Loucy (cell line): ENCODE measurements at regions not wholly inside any gene's neighbourhood (a gene's known extent, or its start where the extent isn't known, plus 50 kb on each side); places are given as distances from the start of the nearest gene placed in this dataset.

Experiments used
- H2AFZ ChIP-seq: fragments of 200-600 bp; sonication (generic); 2 replicates; pipeline ENCODE4 v1.6.0; 2016; ENCODE audit warnings: antibody characterized with exemption, mild to moderate bottlenecking, low read length, moderate library complexity
- H3F3A ChIP-seq: fragments of 200-600 bp; 2 replicates; pipeline ENCODE4 v1.6.0; 2016; ENCODE audit warnings: antibody characterized with exemption, low read depth, mild to moderate bottlenecking
- H3K27me3 ChIP-seq: fragments of 200-600 bp; sonication (generic); 2 replicates; pipeline ENCODE4 v1.6.1; 2014; ENCODE audit warnings: low read length, mild to moderate bottlenecking; ENCODE audit not compliant: insufficient read depth, poor library complexity, severe bottlenecking
- H3K36me3 ChIP-seq: fragments of 200-600 bp; sonication (generic); 2 replicates; pipeline ENCODE4 v1.6.1; 2016; ENCODE audit warnings: low read length; ENCODE audit not compliant: insufficient read depth
- H3K4me1 ChIP-seq: fragments of 200-600 bp; sonication (generic); 2 replicates; pipeline ENCODE4 v1.5.1; 2014; ENCODE audit warnings: low read length, mild to moderate bottlenecking; ENCODE audit not compliant: insufficient read depth, poor library complexity, severe bottlenecking
- H3K4me2 ChIP-seq: fragments of 200-600 bp; sonication (generic); 2 replicates; pipeline ENCODE4 v1.6.0; 2014; ENCODE audit warnings: antibody characterized with exemption, low read length, low read depth, mild to moderate bottlenecking; ENCODE audit not compliant: poor library complexity, severe bottlenecking
- H3K4me3 ChIP-seq: fragments of 200-600 bp; sonication (generic); 2 replicates; pipeline ENCODE4 v1.5.1; 2014; ENCODE audit warnings: low read length, mild to moderate bottlenecking, mixed read lengths; ENCODE audit not compliant: poor library complexity, severe bottlenecking
- H3K79me2 ChIP-seq: fragments of 200-600 bp; sonication (generic); 2 replicates; pipeline ENCODE4 v1.6.1; 2014; ENCODE audit warnings: low read length; ENCODE audit not compliant: insufficient read depth
- H3K9ac ChIP-seq: fragments of 200-600 bp; sonication (generic); 2 replicates; pipeline ENCODE4 v1.6.0; 2014; ENCODE audit warnings: mild to moderate bottlenecking, low read depth, low read length, moderate library complexity; ENCODE audit not compliant: poor library complexity, severe bottlenecking
- H3K9me2 ChIP-seq: fragments of 200-600 bp; sonication (generic); replicated peaks from 2 replicates; pipeline ENCODE4 v1.6.1; 2016; ENCODE audit warnings: low read depth, low read length, mixed read lengths
- H3K9me3 ChIP-seq: fragments of 200-600 bp; sonication (generic); 2 replicates; pipeline ENCODE4 v1.6.1; 2014; ENCODE audit warnings: mild to moderate bottlenecking, antibody characterized with exemption, low read length, low read depth; ENCODE audit not compliant: insufficient read depth
- H4K20me1 ChIP-seq: fragments of 200-600 bp; sonication (generic); 2 replicates; pipeline ENCODE4 v1.6.0; 2014; ENCODE audit warnings: antibody characterized with exemption, low read length, mild to moderate bottlenecking; ENCODE audit not compliant: insufficient read depth, poor library complexity, severe bottlenecking
- EZH2phosphoT487 ChIP-seq: fragments of 200-600 bp; IDR thresholded peaks from 2 replicates; pipeline ENCODE4 v1.6.1; 2018; ENCODE audit warnings: antibody characterized with exemption, mild to moderate bottlenecking, moderate library complexity, borderline replicate concordance
- TF ChIP-seq, protein P1 (sequence below): fragments of 200-600 bp; sonication (generic); conservative IDR thresholded peaks from 2 replicates; pipeline ENCODE4 v1.5.1; 2014; ENCODE audit warnings: mild to moderate bottlenecking, antibody characterized with exemption, low read length

DNA sequence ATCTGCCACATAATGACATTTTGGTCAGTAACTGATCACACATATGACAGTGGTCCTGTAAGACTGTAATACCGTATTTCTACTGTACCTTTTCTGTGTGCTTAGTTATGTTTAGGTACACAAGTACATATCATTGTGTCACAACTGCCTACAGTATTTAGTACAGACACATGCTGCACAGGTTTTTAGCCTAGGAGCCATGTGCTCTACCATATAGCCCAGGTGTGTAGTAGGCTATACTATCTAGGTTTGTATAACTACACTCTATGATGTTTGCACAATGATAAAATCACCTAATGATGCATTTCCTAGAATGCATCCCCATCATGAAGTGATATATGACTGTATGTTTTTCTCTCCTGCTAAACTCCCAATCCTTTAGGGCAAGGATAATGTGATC is 61.2 kb upstream of the MIR17HG start:
- H3F3A ChIP-seq, result no peaks in the 10 kb centered on the region
- H4K20me1 ChIP-seq, result no peaks in the 10 kb centered on the region
- H3K27me3 ChIP-seq, result no peaks in the 10 kb centered on the region
- H3K79me2 ChIP-seq, result no peaks in the 10 kb centered on the region
- no peak overlapping the region for H2AFZ ChIP-seq
- no peaks in the 10 kb centered on the region for H3K36me3 ChIP-seq
- no peak overlapping the region for H3K4me3 ChIP-seq
- no peak overlapping the region for H3K9ac ChIP-seq
- no peaks in the 10 kb centered on the region for H3K9me3 ChIP-seq
- H3K4me1 ChIP-seq, result no peaks in the 10 kb centered on the region
- H3K9me2 ChIP-seq, result no peaks in the 10 kb centered on the region
- no peak for TF ChIP-seq EZH2phosphoT487
- TF ChIP-seq, protein P1, sequence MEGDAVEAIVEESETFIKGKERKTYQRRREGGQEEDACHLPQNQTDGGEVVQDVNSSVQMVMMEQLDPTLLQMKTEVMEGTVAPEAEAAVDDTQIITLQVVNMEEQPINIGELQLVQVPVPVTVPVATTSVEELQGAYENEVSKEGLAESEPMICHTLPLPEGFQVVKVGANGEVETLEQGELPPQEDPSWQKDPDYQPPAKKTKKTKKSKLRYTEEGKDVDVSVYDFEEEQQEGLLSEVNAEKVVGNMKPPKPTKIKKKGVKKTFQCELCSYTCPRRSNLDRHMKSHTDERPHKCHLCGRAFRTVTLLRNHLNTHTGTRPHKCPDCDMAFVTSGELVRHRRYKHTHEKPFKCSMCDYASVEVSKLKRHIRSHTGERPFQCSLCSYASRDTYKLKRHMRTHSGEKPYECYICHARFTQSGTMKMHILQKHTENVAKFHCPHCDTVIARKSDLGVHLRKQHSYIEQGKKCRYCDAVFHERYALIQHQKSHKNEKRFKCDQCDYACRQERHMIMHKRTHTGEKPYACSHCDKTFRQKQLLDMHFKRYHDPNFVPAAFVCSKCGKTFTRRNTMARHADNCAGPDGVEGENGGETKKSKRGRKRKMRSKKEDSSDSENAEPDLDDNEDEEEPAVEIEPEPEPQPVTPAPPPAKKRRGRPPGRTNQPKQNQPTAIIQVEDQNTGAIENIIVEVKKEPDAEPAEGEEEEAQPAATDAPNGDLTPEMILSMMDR, result no peak
- H3K4me2 ChIP-seq, result no peak overlapping the region

DNA sequence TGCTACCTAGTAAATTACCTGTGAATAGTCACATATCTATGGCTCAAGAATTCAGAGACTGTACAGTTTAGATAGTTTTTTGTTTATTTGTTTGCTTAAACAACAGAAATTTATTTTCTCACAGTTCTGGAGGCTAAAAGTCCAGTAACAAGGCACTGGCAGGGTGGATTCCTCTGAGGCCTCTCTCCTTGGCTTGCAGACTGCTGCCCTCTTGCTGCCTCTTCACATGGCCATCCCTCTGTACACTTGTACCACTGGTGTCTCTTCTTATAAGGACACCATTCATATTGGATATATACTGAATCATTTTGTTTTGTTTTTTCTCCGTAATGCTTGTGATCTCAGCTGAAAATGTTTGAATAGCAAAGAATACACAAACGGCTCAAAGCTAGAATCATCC is 56.4 kb upstream of the MIR17HG start:
- no peak overlapping the region for H3K9ac ChIP-seq
- H3K4me2 ChIP-seq, result no peak overlapping the region
- H4K20me1 ChIP-seq, result no peaks in the 10 kb centered on the region
- no peak for TF ChIP-seq EZH2phosphoT487
- TF ChIP-seq, protein P1, result no peak
- H3K4me1 ChIP-seq, result no peaks in the 10 kb centered on the region
- no peaks in the 10 kb centered on the region for H3K79me2 ChIP-seq
- no peaks in the 10 kb centered on the region for H3F3A ChIP-seq
- H3K9me3 ChIP-seq, result no peaks in the 10 kb centered on the region
- no peak overlapping the region for H2AFZ ChIP-seq
- no peaks in the 10 kb centered on the region for H3K27me3 ChIP-seq
- no peaks in the 10 kb centered on the region for H3K9me2 ChIP-seq
- no peak overlapping the region for H3K4me3 ChIP-seq
- H3K36me3 ChIP-seq, result no peaks in the 10 kb centered on the region

DNA sequence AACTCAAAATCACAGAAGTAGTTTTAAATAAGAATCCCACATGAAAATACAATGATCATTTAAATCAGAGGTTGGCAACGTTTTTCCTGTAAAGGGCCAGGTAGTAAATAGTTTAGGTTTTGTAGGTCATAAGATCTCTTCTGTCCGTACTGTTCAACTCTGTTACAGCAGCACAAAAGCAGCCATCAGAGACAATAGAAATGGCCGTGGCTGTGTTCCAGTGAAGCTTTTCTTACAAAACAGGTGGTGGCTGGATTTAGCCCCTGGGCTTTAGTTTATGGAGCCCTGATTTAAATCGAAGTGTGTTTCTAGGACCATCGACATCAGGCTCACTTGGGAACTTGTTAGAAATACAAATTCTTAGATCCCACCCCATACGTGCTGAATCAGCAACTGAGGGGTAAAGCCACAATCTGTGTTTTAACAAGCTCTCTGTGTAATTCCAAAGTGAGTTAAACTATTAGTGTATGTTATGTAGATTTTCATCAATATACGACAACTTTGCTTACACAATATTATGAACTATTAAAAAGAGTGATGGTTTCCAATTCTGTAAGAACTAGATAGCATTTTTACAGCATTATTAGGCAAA is 54.8 kb upstream of the MIR17HG start:
- H3K27me3 ChIP-seq, result no peaks in the 10 kb centered on the region

More for the DNA sequence above, 54.8 kb upstream of the MIR17HG start:
- Histone ChIP-seq H3K4me3 (no peak overlapping the region), H3K36me3 (no peaks in the 10 kb centered on the region), H3K9ac (no peak overlapping the region), H4K20me1 (no peaks in the 10 kb centered on the region), H3K4me2 (no peak overlapping the region), H3K9me3 (no peaks in the 10 kb centered on the region), H3K4me1 (no peaks in the 10 kb centered on the region), H3K9me2 (no peaks in the 10 kb centered on the region), H3K79me2 (no peaks in the 10 kb centered on the region), H2AFZ (no peak overlapping the region), H3F3A (no peaks in the 10 kb centered on the region)
- TF ChIP-seq EZH2phosphoT487, result no peak
- TF ChIP-seq, protein P1, result no peak
